ENCODE measurements at regions not wholly inside any gene's neighbourhood (a gene's known extent, or its start where the extent isn't known, plus 50 kb on each side); places are given as distances from the start of the nearest gene placed in this dataset.

DNA sequence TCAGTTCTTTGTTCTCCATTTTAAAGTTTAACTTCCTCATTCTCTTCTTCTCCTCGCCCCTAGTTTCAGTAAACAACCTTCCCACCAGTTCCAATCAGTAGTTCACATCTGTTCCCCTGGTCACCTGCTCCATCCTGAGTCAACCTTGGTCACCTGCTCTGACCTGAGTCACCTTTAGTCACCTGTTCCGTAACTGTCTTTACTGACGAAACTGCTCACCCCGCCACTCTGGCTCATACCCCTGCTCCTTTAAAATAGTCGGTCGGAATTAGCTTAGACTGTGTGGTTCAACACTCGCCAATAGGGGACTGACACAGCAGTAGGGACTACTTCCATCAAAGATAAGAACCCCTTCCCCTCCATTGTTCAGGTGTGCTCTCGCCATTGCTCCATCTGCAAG lies 76.3 kb upstream of the GPBP1 start:
- TF ChIP-seq, protein P1, sequence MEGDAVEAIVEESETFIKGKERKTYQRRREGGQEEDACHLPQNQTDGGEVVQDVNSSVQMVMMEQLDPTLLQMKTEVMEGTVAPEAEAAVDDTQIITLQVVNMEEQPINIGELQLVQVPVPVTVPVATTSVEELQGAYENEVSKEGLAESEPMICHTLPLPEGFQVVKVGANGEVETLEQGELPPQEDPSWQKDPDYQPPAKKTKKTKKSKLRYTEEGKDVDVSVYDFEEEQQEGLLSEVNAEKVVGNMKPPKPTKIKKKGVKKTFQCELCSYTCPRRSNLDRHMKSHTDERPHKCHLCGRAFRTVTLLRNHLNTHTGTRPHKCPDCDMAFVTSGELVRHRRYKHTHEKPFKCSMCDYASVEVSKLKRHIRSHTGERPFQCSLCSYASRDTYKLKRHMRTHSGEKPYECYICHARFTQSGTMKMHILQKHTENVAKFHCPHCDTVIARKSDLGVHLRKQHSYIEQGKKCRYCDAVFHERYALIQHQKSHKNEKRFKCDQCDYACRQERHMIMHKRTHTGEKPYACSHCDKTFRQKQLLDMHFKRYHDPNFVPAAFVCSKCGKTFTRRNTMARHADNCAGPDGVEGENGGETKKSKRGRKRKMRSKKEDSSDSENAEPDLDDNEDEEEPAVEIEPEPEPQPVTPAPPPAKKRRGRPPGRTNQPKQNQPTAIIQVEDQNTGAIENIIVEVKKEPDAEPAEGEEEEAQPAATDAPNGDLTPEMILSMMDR (conservative IDR thresholded peaks at IDR 0.05 in 1 of 2, IDR thresholded peaks at IDR 0.05 in 1 of 2; ENCODE audit: low read depth in 1 of 2, low read length in 2 of 2) = no peak
- no peak for TF ChIP-seq EZH2 (IDR thresholded peaks at IDR 0.05; ENCODE audit: low read length, missing control alignments)
